PC-9 (cell line): ENCODE measurements at regions not wholly inside any gene's neighbourhood (a gene's known extent, or its start where the extent isn't known, plus 50 kb on each side); places are given as distances from the start of the nearest gene placed in this dataset.

Experiments
- BruUV-seq: library from RNA; stranded (reverse); fragments of 400-500 nt; replicated peaks from 2 replicates; lab custom pipeline; 2021; lab: Mats Ljungman, UMichigan
- CTCF ChIA-PET: fragments of 300-600 bp; sonication (Branson Sonifier 250); formaldehyde crosslinking; loops from one replicate; lab custom pipeline; 2022; ENCODE audit warnings: antibody characterized with exemption; lab: Charles Lee
- POLR2A ChIA-PET: fragments of 300-600 bp; sonication (Branson Sonifier 250); formaldehyde crosslinking; loops from one replicate; lab custom pipeline; 2022; ENCODE audit warnings: antibody characterized with exemption; ENCODE audit not compliant: unreplicated experiment; lab: Charles Lee
- DNase-seq, 2 experiments: peaks; one replicate each; pipeline versions ENCODE4 v3.0.0 to v3.0.0-alpha.2; 2015 to 2022; ENCODE audit warnings: mixed read lengths in 1 of 2
- H2AFZ ChIP-seq: fragments of 200-600 bp; sonication (generic); 2 replicates; pipeline ENCODE4 v1.8.1; 2017; ENCODE audit warnings: antibody characterized with exemption
- H3F3A ChIP-seq: fragments of 200-600 bp; sonication (generic); 2 replicates; pipeline ENCODE4 v1.8.1; 2017; ENCODE audit warnings: antibody characterized with exemption, mild to moderate bottlenecking, low read depth; ENCODE audit not compliant: insufficient read depth
- H3K27ac ChIP-seq: fragments of 200-600 bp; sonication (generic); 2 replicates; pipeline ENCODE4 v1.6.1; 2016; ENCODE audit warnings: mixed run types
- H3K27me3 ChIP-seq: fragments of 200-600 bp; sonication (generic); 2 replicates; pipeline ENCODE4 v1.6.1; 2016; ENCODE audit warnings: low read depth, mixed run types; ENCODE audit not compliant: insufficient read depth
- H3K36me3 ChIP-seq: fragments of 200-600 bp; sonication (generic); 2 replicates; pipeline ENCODE4 v1.6.1; 2016; ENCODE audit warnings: low read depth, mixed run types
- H3K4me1 ChIP-seq: fragments of 200-600 bp; sonication (generic); replicated peaks from 2 replicates; pipeline ENCODE4 v1.6.1; 2016; ENCODE audit warnings: mixed run types; ENCODE audit not compliant: insufficient read depth
- H3K4me2 ChIP-seq: fragments of 200-600 bp; sonication (generic); 2 replicates; pipeline ENCODE4 v1.6.1; 2017; ENCODE audit warnings: mixed run types
- H3K4me3 ChIP-seq: fragments of 200-600 bp; sonication (generic); 2 replicates; pipeline ENCODE4 v1.6.1; 2016; ENCODE audit warnings: mixed run types
- H3K79me2 ChIP-seq: fragments of 200-600 bp; sonication (generic); 2 replicates; pipeline ENCODE4 v1.6.1; 2017; ENCODE audit warnings: low read depth, mixed run types
- H3K9me2 ChIP-seq: fragments of 200-600 bp; sonication (generic); 2 replicates; pipeline ENCODE4 v1.8.1; 2017; ENCODE audit warnings: mild to moderate bottlenecking; ENCODE audit not compliant: insufficient read depth
- H3K9me3 ChIP-seq: fragments of 200-600 bp; sonication (generic); 2 replicates; pipeline ENCODE4 v1.8.1; 2016; ENCODE audit warnings: low read depth; ENCODE audit not compliant: insufficient read depth
- H4K20me1 ChIP-seq: fragments of 200-600 bp; sonication (generic); 2 replicates; pipeline ENCODE4 v1.8.1; 2017; ENCODE audit not compliant: insufficient read depth
- CTCF ChIP-seq: fragments of 200-600 bp; sonication (generic); conservative IDR thresholded peaks from 2 replicates; pipeline ENCODE4 v1.6.1; 2017; ENCODE audit warnings: mixed run types, antibody characterized with exemption, mild to moderate bottlenecking, moderate library complexity
- EZH2 ChIP-seq: fragments of 200-600 bp; sonication (generic); IDR thresholded peaks from 2 replicates; pipeline ENCODE4 v1.8.0; 2017; ENCODE audit warnings: antibody characterized with exemption, low read depth
- intact Hi-C: fragments of 100-400 bp; cut with micrococcal nuclease; formaldehyde crosslinking; loops from one replicate; pipeline ENCODE4 v1.10.0; 2022; ENCODE audit not compliant: unreplicated experiment

GRCh38 chr16:86843812-86844211, 265.5 kb downstream of the FOXL1 start:
- ChIA-PET CTCF (no interaction called here), POLR2A (no interaction called here)
- no peak overlapping the region for H3K4me2 ChIP-seq
- no peak for DNase-seq
- no peak for TF ChIP-seq EZH2
- no peak for TF ChIP-seq CTCF
- no peaks in the 10 kb centered on the region for H3K9me2 ChIP-seq
- H2AFZ ChIP-seq = no peak overlapping the region
- BruUV-seq = no TSS peak
- H3K4me1 ChIP-seq = no peaks in the 10 kb centered on the region
- H3K9me3 ChIP-seq = no peaks in the 10 kb centered on the region
- intact Hi-C loops = no loop called here
- H3K27me3 ChIP-seq = peaks cover 35% of the 10 kb centered on the region
- no peak overlapping the region for H3K27ac ChIP-seq
- no peak overlapping the region for H3K4me3 ChIP-seq
- no peaks in the 10 kb centered on the region for H3K36me3 ChIP-seq
- H4K20me1 ChIP-seq = no peaks in the 10 kb centered on the region
- H3F3A ChIP-seq = no peaks in the 10 kb centered on the region
- H3K79me2 ChIP-seq = no peaks in the 10 kb centered on the region

GRCh38 chr16:86844695-86845094, 266.3 kb downstream of the FOXL1 start:
- H3K4me2 ChIP-seq = no peak overlapping the region
- peaks cover 27% of the 10 kb centered on the region for H3K27me3 ChIP-seq
- no peaks in the 10 kb centered on the region for H3K79me2 ChIP-seq
- no peaks in the 10 kb centered on the region for H3K36me3 ChIP-seq
- H4K20me1 ChIP-seq = no peaks in the 10 kb centered on the region
- no peaks in the 10 kb centered on the region for H3K4me1 ChIP-seq
- no TSS peak for BruUV-seq
- POLR2A ChIA-PET = no interaction called here
- DNase-seq = no peak
- CTCF ChIA-PET = no interaction called here
- TF ChIP-seq CTCF (no peak), EZH2 (no peak)
- no peaks in the 10 kb centered on the region for H3K9me2 ChIP-seq
- H3F3A ChIP-seq = no peaks in the 10 kb centered on the region
- no peak overlapping the region for H3K4me3 ChIP-seq
- no peak overlapping the region for H2AFZ ChIP-seq
- H3K9me3 ChIP-seq = no peaks in the 10 kb centered on the region
- intact Hi-C loops = no loop called here
- no peak overlapping the region for H3K27ac ChIP-seq

- Histone ChIP-seq H4K20me1 (no peaks in the 10 kb centered on the region), H3K27ac (no peak overlapping the region), H3K79me2 (no peaks in the 10 kb centered on the region), H3K4me1 (no peaks in the 10 kb centered on the region), H2AFZ (no peak overlapping the region), H3K9me2 (no peaks in the 10 kb centered on the region), H3K9me3 (no peaks in the 10 kb centered on the region), H3K4me3 (no peak overlapping the region), H3K36me3 (no peaks in the 10 kb centered on the region), H3K27me3 (peaks cover 24% of the 10 kb centered on the region), H3K4me2 (no peak overlapping the region), H3F3A (no peaks in the 10 kb centered on the region)
- BruUV-seq = no TSS peak
- intact Hi-C loops = no loop called here
- DNase-seq = no peak
- TF ChIP-seq CTCF (no peak), EZH2 (no peak)
- CTCF ChIA-PET = no interaction called here
- POLR2A ChIA-PET = no interaction called here
These were observed 267.8 kb downstream of the FOXL1 start for GRCh38 chr16:86846136-86846535.
